ENCODE measurements at regions not wholly inside any gene's neighbourhood (a gene's known extent, or its start where the extent isn't known, plus 50 kb on each side); places are given as distances from the start of the nearest gene placed in this dataset.

DNA sequence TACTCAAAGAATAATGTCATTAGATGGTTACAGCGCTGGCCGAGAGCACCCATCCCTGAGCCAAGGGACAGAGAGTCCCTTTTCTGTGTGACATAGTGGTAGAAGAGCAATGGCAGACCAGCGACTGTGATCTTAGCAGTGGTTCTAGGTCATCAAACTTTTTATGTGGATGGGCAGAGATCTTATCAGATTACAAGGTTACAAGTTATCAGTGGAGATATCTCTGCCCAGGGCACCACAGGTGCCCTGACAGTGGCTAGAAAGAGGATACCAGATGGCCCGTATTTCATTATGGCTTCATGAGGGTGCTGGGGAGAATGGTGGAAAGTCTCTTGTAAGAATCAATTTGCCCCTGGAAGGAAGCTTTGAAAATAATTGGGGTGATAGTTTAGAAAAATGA, 62.7 kb downstream of the CYCS start:
- no peak overlapping the region for H3K27ac ChIP-seq
- TF ChIP-seq CTCF (IDR thresholded peaks at IDR 0.05): no peak
- TF ChIP-seq POLR2A (IDR thresholded peaks at IDR 0.05): no peak
- intact Hi-C loops (cut with DNase I; ENCODE audit: low total_unique reads): no loop called here

DNA sequence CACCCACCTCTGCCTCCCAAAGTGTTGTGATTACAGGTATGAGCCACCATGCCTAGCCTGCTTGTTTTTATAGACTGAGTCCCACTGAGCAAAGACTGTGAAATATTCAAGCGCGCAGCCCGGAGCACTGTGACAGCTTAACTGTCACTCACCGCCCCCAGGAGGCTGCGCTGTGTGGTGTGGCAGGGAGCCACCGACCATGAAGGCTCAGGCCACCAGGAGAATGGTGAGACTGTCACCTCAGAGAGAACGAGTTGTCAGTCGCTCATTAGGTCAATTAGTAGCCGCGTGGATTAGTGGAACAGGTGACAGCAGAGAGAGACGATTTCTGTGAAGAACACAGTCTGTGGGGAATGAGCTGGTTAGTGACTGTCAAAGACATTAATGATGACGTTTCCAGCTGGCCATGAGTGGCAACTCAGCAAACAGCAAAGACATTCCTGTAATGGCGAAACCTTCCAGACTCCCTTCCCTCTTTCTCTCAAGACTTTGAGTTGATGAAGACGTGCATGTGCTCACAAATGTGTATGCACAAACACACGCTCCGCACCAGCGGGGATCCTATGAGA, 64.5 kb downstream of the CYCS start:
- Histone ChIP-seq H3K9me3 (no peaks in the 10 kb centered on the region), H3K4me3 (no peak overlapping the region), H3K4me1 (no peaks in the 10 kb centered on the region), H3K36me3 (ENCODE audit: low read depth, missing control alignments) (no peaks in the 10 kb centered on the region), H3K27me3 (no peaks in the 10 kb centered on the region), H3K27ac (no peak overlapping the region)
- intact Hi-C loops (cut with DNase I; ENCODE audit: low total_unique reads): no loop called here
- 91 to 93% methylated on average over 17 of the region's 17 CpGs for WGBS, 2 donors
- TF ChIP-seq POLR2A (IDR thresholded peaks at IDR 0.05) (no peak), CTCF (IDR thresholded peaks at IDR 0.05) (no peak)
- DNase-seq: no peak

More for the DNA sequence above, 62.7 kb downstream of the CYCS start:
- WGBS, 2 donors: 85 to 91% methylated on average over 4 of the region's 4 CpGs
- Histone ChIP-seq H3K4me1 (no peaks in the 10 kb centered on the region), H3K9me3 (no peaks in the 10 kb centered on the region), H3K27me3 (no peaks in the 10 kb centered on the region), H3K36me3 (ENCODE audit: low read depth, missing control alignments) (no peaks in the 10 kb centered on the region), H3K4me3 (no peak overlapping the region)
- no peak for DNase-seq

- no peak overlapping the region for H3K4me3 ChIP-seq
- WGBS, 2 donors: 80 to 86% methylated on average over 7 of the region's 7 CpGs
- no peaks in the 10 kb centered on the region for H3K9me3 ChIP-seq
- H3K4me1 ChIP-seq: no peaks in the 10 kb centered on the region
- DNase-seq: no peak
- TF ChIP-seq POLR2A (IDR thresholded peaks at IDR 0.05) (no peak), CTCF (IDR thresholded peaks at IDR 0.05) (no peak)
- intact Hi-C loops (cut with DNase I; ENCODE audit: low total_unique reads): no loop called here
- H3K36me3 ChIP-seq (ENCODE audit: low read depth, missing control alignments): no peaks in the 10 kb centered on the region
- no peaks in the 10 kb centered on the region for H3K27me3 ChIP-seq
- no peak overlapping the region for H3K27ac ChIP-seq
Measured at GRCh38 chr7:25059576-25059975, 65.5 kb downstream of the CYCS start.

DNA sequence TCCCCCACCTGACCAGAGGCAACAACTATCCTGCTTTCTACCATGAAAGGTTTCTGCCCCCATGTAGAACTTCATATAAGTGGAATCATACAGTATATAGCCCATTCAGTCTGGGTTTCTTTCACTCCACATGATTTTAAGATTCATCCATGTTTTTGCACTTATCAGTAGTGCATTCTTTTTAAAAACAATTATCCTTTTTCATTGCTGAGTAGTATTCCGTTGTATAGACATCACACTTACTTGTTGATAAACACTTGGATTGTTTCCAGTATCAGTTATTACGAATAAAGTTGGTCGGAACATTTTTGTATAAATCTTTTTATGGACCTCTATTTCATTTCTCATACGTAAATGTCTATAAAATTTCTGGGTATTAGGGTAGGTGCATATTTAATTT, 68.7 kb downstream of the CYCS start:
- Histone ChIP-seq H3K4me3 (no peak overlapping the region), H3K27ac (no peak overlapping the region), H3K27me3 (no peaks in the 10 kb centered on the region), H3K9me3 (no peaks in the 10 kb centered on the region), H3K4me1 (no peaks in the 10 kb centered on the region), H3K36me3 (ENCODE audit: low read depth, missing control alignments) (no peaks in the 10 kb centered on the region)
- DNase-seq: no peak
- 84 to 88% methylated on average over 4 of the region's 4 CpGs for WGBS, 2 donors
- intact Hi-C loops (cut with DNase I; ENCODE audit: low total_unique reads): no loop called here
- TF ChIP-seq CTCF (IDR thresholded peaks at IDR 0.05) (no peak), POLR2A (IDR thresholded peaks at IDR 0.05) (no peak)

DNA sequence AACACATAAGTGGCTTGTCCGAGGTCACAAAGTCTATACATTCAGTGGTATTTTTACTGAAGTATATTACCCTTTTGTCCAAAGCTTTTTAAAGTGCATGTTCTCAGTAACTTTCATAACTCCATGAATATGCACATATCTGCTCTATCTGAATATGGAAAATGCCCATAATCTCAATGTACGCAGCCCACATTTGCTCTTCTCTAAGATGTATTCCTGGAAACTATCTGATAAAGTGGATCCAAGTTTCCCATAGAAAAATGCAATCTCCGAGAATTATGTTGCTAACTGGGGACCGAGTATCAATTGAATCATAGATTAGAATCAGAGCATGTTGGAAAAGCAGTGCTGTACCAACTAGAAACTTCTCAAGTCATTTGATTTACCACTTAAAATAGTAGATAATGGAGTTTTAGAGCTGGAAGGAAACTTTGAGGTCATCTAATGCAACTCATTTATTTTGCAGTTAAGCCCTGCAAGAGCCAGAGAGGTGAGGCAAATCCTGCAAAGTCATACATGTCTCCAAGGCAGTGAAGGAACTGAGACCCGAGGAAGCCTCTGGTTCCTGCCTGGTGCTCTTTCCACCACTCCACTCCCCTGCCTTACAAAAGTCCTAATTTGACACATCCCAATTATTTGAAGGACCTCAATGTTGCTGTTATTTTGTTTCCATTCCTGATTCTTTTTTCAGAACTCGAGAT, 69.4 kb downstream of the CYCS start:
- Histone ChIP-seq H3K36me3 (ENCODE audit: low read depth, missing control alignments) (no peaks in the 10 kb centered on the region), H3K4me1 (no peaks in the 10 kb centered on the region), H3K9me3 (no peaks in the 10 kb centered on the region), H3K4me3 (no peak overlapping the region), H3K27ac (no peak overlapping the region), H3K27me3 (no peaks in the 10 kb centered on the region)
- intact Hi-C loops (cut with DNase I; ENCODE audit: low total_unique reads): no loop called here
- no peak for DNase-seq
- no peak for TF ChIP-seq POLR2A (IDR thresholded peaks at IDR 0.05)
- no peak for TF ChIP-seq CTCF (IDR thresholded peaks at IDR 0.05)
- WGBS, 2 donors: 81 to 82% methylated on average over 6 of the region's 6 CpGs

All from testis (tissue), 2 donors.